ENCODE measurements at regions not wholly inside any gene's neighbourhood (a gene's known extent, or its start where the extent isn't known, plus 50 kb on each side); places are given as distances from the start of the nearest gene placed in this dataset.

- TF ChIP-seq CTCF (IDR thresholded peaks at IDR 0.05): no peak
- no peak for TF ChIP-seq POLR2A (IDR thresholded peaks at IDR 0.05)
Observed at GRCh38 chr3:189455009-189455408, 176.2 kb upstream of the TP63 start.
